HG02623 (cell line): ENCODE measurements at regions not wholly inside any gene's neighbourhood (a gene's known extent, or its start where the extent isn't known, plus 50 kb on each side); places are given as distances from the start of the nearest gene placed in this dataset.
A peak's percentile ranks its signal among the peaks of the same experiment; 100 is the strongest.
"Not testable (repeated sequence)": the region's sequence is repeated elsewhere in the genome, so short reads cannot be mapped to it uniquely, and the experiment has no call there.

Experiments
- ATAC-seq: cut with Tn5 transposase; IDR thresholded peaks from one replicate; pipeline ENCODE4 v1.9.1; 2021; ENCODE audit warnings: moderate library complexity; ENCODE audit not compliant: unreplicated experiment

DNA sequence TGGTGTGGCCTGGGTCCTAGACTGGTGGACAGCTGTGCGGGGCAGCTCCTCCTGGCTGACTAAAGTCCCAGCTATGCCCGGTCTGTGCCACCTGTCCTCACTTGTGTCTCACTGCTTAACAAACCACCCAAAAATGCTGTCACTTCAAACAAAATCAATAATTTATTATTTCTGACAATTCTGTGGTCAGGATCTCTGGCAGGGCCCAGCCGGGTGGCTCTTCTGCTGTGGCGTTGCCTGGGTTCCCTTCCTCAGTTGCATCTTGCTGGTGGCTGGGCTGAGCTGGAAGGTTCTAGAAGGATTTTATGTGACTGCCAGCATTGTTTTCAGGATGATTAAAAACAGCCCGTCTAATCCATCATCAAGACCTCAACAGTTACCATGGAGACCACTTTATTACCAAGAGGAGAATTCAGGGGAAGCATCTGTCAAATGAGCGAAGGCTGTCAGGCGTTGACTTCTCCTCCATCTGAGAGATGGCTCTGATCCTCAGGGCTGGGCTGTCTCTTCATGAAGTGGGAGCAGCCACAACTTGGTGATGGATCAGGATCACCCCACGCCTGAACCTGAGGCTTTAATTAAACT is 280.6 kb upstream of the SFSWAP start:
- ATAC-seq: no peak

DNA sequence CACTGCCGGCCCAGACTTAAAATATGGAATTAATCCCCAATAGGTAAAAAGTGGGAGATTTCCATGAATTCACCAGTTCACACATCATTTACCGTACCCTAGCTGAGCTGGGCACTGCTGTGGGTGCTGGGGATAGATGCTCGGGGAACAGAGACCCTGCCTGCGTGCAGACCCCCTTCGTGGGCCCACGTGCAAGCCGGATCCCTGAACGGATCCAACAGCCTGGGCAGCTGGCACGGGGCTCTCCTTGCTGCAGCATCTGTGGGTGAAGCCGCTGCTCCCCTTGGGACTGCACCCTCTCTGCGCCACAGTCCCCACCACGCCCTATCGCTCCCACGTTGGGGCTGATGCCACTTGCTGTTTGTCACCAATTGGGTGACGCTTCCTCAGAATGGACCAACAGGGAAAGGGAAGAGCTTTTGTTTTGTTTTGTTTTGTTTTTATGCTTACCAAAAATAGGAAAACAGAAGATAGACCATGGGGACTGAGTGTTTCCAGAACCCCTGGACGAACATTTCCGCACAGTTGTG is 279.7 kb upstream of the SFSWAP start:
- not testable (repeated sequence) for ATAC-seq

DNA sequence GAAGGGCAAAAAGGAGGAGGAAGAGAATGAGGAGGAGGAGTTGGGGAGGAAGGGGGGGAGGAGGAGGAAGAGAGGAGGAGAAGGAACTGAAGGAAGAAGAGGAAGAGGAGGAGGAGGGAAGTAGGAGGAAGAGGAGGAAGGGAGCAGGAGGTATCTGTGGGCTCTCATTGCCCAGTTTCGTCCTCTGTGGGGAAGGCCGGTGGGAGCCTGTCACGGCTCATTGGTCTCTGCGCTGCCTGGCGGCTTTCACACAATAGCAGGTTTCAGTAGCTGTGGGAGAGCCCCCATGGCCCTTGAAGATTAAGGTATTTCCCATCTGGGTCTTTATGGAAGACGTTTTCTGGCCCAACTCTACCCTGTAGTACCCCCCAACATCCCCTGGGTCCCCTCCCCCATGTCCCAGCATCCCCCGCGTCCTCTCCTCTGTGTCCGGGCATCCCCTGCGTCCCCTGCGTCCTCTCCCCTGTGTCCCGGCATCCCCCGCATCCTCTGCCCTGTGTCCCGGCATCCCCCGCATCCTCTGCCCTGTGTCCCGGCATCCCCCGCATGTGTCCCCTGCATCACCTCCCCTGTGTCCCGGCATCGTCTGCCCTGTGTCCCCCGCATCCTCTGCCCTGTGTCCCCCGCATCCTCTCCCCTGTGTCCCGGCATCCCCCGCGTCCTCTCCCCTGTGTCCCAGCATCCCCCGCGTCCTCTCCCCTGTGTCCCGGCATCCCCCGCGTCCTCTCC is 278.2 kb upstream of the SFSWAP start:
- peak; percentile 68 for ATAC-seq

DNA sequence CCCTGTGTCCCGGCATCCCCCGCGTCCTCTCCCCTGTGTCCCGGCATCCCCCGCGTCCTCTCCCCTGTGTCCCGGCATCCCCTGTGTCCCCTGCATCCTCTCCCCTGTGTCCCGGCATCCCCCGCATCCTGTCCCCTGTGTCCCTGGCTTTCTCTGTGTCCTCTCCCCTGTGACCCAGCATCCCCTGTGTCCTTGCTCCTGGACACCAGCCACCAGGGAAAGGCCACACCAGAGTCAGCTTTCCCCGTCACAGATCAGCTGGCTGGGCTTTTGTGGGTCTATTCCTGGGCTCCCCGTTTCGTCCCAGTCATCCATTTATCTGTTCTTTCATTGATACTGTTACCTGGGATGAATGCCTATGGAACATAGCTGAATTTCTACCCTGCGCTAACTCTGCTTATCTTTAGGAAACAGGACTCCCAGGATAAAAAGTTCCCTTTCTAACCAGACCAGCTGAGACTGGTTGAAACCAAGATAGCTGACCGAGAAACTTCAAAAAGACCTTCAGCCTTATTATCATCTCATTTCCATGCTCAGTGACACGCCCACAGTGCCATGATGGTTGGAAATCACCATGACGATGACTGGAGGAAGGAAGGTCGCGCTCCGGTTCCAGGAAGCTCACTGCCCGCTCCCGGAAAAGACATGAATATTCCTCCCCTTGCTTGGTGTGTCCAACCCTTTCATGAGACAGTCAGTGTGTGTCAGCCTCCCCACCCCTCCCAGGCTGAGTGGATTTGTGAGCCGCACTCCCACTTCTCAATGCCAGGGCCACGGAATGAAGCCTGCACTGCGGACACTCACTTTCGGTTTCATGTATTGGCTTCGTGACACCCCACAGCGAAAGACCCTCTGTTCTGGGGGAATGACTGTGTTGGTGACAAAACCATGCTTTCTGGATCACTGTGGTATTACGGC is 276.4 kb upstream of the SFSWAP start:
- ATAC-seq: no peak

DNA sequence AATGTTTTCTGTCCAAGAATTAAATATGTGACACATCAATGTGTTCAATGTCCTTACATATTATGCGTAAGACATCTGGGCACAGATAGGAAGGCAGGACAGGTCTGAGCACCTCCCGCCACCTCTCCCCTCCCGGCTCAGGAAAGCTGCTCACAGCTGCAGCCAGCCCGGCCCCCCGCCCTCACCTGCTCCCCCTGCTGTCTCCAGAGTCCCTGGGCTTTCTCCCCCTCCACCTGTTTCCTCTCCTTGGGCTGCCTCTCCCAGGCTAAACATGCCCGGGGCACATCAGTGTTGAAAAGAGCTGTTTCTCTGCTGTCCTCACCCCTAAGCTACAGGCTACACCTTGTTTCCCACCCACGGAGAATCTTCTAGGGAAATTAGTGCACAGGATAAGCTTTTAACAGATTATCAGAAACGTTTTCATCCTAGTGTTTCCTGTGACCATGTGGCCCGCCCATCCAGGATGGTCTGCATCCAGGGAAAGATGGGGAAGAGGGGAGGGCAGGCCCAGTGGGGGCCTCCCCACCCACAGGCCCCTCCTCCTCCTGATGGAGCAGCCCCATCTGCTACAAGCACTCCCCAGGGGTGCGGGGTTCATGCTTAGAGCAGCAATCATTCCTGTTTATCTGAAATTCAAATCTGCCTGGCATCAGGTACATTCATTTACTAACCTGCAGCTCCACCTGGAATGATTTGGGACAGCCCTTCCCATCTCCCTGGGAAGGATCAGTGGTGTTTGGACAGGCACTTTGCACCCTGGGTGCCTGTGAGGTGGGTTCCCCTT is 273.8 kb upstream of the SFSWAP start:
- ATAC-seq: no peak

DNA sequence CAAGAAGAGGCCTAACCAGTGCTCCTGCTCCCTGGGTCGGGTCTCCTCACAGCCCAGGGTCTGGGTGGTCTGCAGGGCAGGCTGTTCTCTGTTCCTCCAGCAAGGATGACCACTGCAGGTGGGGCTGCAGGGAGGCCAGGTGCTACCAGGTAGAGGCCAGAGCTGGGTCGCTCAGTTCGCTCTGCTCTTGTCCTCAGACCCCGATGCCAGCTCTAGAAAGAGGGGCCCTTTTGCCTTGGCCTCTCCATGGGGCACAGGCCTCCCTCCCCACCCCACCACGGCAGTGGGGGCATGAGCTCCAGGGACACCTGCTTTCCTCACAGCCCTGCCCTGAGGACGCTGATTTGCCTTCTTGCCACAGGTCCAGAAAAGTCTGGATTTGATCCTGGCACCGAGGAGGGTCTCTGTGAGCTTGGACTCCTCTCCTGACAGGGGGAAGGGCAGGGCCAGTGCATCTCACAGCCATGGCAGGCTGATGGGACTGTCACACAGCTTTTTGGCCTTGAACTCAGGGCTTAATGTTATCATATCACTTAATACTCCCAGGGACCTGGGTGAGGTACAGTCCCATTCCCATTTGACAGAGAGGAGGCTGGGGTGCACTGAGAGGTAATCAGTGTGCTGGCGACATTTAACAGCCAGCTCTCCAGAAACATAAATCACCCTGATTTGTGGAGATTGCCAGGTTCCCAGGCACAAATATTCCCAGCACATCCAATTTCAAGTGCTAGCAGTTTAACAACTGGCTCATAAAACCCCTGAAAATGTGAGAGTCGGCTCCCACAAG is 273.0 kb upstream of the SFSWAP start:
- ATAC-seq: no peak

DNA sequence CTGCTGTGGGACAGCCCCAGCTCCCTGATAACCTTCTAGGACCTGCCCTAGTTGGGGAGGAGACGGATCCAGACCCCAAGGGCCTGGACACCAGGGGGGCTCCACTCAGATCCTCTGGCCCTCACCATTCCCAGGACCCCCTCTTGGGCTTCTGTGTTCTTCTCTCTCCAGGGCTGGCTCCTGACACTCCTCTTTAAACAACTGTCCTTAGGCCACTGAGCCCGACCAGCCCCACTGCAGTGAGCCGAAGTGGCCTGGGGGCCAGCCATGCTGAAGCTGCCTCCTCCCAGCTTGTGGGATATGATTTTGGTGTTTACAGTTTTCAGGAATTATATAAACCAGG is 272.4 kb upstream of the SFSWAP start:
- not testable (repeated sequence) for ATAC-seq

DNA sequence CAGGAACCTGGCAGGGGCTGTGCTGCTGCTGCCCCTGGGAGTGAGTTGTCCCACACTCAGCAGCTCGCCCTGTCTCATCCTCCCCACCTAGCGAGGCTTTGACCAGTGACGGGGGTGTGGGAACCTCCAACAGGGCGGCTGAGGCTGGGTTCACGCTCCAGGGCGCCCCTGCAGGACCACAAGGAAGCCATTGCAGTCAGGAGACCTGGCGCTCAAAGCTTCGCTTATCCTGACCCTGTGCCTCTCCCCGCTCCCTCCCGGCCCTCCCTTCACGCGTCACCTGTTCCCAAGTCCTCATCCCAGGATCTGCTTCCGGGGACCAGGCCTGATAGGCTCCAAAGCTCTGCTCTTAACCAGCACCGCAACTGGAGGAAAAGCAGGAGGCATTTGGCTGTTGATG is 272.0 kb upstream of the SFSWAP start:
- ATAC-seq: no peak

DNA sequence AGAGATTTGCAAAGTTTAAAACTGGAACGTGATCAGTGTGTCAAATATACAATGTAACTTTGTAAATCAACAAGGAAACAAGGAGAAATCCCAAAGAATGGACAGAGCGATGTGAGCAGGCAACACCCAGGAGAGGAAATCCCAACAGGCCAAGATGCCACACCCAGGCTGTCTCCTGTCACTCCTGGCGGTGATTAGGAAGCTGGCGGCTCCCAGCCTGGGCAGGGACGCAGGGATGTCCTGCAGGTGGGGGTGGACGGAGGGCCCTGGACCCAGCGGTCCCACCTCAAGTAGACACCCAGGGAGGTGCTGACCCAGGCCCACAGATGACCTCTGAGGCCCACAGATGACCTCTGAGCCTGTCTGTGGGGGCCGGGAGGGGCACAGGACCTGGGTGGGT is 271.1 kb upstream of the SFSWAP start:
- not testable (repeated sequence) for ATAC-seq

DNA sequence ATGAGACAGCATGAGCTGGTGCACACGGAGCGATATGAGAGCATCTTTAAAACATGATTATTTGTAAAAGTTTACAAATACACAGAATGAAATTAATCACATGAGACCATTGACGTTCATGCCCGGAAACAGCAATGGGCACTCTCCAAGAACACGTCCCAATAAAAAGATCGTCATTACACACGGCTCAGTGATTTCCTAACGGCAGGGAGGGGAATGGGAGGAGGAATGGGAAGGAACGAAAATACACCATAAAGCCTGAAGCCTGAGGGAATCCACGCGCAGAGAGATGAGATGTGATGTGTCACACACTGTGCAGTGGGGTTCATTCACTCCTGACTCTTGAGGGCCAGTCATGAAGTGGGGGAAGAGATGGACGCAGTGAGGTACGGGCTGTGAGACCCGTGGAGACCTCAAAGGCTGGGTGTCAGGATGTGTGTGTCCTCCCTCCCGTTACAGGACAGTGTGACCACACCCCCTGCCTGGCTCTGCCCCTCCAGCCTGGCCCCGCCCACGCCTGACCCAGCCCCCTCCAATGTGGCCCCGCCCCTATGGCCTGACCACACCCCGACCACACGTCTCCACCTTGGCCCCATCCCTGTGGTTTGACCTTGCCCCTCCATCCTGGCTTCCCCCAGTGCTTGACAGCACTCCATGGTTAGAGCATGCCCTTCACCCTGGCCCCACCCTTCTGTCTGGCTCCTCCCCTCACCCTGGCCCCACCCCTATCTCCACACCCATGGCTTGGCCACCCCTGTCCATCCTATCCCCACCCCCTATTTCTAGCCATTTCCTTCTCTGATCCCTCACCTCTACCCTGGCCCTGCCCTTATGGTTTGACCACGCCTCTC is 270.5 kb upstream of the SFSWAP start:
- ATAC-seq: not testable (repeated sequence)

DNA sequence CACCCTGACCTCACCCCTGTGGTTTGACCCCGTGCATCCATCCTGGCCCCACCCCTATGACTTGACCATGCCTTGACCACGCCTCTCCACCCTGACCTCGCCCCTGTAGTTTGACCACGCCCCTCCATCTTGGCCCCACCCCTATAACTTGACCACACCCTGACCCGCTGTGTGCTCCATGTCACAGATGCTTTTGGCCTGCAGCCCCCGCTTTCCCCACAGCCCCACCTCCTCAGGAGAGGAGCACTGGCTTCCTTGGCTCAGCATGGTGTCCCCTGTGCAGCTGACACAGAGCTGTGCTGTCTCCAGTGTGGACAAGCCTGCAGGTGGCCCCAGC is 269.9 kb upstream of the SFSWAP start:
- ATAC-seq: no peak

DNA sequence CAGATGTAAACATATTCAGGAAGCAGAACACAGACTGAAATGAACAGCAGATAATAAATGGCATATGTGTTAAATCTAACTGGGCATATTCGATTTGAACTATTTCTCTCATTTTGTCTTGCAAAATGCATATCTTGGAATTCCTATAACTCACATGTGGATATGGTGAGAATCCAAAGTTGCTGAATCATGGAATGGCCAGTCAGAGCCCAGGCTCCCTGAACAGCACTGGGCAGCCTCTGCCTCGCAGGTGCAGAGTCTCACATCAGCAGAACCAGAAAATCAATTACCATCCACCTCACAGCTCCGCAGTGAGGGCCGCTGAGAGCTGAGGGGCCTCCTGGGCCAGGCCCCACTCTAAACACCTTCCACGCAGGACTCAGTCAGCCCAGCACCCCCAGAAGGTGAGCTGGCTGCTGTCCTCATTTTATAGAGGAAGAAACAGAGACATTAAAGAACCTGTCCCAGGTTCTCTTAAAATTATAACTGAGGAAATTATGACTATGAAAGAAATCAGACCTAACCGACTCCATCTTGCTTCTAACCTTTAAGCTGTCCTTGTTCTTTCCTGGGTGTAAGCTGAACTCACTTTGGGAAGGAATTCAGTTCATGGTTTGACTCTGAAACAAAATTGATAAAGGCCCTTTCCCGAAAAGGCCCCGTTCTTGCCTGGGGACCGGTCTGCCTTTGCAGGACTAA is 269.1 kb upstream of the SFSWAP start:
- ATAC-seq: no peak

DNA sequence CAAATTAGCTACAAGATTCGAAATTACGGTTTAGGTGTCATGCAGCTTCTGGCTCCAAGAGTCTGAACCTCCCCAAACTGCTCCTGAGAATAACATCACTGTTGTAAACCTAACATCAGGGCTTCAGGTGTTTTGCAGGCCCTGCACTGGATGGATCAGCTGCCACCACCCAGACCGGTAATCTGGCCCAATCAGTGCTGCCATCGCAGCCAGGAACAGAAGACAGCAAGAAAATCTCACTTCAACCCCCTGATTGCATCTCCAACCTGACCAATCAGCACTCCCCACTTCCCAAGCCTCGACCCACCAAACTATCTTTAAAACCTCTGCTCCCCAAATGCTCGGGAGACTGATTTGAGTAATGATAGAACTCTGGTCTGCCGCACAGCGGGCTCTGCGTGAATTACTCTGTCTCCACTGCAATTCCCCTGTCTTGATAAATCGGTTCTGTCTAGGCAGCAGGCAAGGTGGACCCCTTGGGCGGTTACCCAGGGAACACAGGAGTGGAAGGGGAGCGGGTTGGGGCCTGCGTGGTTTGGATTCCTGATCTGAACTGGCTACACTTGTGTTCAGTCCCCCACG is 268.5 kb upstream of the SFSWAP start:
- ATAC-seq: no peak

DNA sequence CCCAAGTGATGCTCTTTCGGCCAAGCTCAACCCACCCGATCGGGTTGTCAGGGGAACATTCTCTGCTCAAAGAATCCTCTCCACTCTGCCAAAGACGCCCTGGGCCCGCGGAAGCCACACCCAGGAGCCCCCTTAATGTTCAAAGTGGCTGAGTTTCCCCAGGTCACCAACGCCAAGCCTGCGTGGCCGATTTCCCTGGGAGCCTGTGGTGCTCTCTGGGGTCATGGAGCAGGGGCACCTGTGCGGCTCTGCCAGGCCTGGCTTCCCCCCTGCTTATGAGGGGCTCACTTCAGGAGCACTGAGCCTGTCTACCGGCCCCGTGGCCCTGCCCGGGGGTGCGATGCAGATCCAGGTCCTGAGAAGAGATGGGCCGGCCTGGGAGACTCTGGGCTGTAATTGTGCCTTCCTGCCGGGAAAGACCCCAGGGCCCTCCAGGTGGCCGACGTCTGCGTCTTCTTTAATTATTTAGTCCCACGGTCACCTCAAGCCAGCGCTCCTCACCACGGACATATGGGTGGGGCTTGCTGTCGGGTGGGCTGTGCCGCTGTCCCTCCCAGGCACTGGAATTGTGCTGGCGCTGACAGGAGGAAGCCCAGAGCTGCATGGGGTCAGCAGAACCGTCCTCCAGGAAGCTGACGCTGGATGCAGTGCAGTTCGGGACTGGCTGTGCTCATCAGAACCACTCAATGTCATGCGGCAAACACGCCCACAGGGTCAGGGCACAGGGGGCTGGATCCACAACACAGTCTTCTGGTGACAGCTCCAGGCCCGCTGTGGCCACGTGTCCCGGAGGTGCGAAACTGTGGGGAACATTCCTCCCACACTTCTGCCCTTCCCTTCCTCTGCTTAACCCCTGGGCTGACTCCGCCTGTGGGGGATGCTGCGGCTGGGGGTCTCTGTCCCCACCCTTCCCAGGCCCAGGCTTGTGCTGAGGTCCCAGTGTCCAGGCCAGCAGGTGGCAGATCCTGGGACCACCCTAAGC is 267.6 kb upstream of the SFSWAP start:
- no peak for ATAC-seq

DNA sequence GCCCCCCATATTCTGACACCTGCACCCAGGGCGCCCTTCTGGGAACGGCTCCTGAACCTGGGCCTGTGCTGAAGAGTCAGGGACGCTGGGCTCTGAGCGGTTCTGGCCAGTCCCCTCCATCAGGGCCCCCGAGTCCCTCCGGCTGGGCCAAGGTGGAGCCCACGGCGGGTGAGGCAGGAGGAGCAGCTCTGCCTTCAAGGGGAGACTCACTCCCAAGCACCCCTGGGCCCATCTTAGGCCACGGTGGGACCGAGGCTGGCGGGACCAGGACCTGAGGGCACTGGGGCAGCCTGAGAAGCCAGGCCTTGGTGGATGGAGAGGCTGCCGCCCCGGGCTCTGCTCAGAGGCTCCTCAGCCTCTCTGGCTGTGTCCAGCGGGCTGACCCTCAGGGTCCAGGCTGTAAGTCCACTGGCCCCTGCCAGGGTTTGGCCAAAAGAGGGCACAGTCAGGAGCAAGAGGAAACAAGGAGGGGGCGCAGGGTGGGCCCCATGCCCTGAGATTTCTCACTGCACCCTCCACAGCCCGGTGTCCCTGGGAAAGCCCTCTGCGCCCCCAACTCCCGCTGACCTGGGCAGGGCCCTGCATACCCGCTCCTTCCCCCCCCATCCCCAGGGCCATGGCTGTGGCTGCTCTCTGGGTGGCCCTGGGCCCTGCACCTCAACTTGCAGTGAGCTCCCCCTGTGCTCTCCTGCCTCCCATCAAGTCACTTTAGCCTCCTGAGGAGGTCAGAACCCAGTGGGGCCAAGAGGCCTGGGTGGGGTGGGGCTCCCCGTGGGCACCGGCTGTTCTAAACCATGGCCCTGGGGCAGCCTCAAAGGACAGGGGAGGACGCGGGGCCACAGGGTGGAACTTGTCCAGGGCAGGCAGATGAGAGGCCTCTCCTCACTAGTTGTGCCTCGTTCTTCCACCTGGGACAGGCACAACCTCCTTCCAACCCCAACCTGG is 266.4 kb upstream of the SFSWAP start:
- ATAC-seq: no peak

DNA sequence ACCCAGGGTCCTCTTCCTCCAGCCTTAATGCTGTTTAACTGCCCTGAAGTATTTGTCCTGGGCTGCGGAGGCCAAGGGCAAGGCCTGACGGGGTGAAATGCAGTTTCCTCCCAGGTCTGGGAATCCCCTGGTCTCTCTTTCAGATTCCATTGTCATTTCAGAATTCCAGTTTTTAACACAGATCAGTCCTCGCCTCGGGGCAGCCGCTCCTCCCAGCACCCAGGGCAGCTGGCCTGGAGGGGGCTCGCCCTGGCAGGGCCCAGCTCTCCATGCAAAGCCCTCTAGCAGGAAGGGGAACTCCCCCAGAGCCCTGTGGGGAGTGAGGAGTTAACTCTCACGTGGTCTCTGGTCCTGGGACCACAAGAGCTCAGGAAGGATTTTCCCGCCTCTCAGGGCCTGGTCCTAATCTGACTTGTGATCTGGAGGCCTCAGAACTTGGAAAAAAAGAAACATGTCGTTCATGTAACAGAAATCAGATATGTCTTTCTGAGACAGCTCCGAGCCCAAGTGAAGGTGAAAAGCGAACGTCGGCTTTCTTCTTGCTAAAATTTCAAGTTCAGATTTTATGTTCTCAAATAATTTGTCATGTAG is 265.6 kb upstream of the SFSWAP start:
- ATAC-seq: no peak
